Stromal cell of bone marrow (primary cell): ENCODE measurements at regions not wholly inside any gene's neighbourhood (a gene's known extent, or its start where the extent isn't known, plus 50 kb on each side); places are given as distances from the start of the nearest gene placed in this dataset.
A peak's percentile ranks its signal among the peaks of the same experiment; 100 is the strongest.

Experiments
- DNase-seq: peaks from one replicate; pipeline ENCODE4 v3.0.0-alpha.2; 2012; ENCODE audit warnings: low read depth

DNA sequence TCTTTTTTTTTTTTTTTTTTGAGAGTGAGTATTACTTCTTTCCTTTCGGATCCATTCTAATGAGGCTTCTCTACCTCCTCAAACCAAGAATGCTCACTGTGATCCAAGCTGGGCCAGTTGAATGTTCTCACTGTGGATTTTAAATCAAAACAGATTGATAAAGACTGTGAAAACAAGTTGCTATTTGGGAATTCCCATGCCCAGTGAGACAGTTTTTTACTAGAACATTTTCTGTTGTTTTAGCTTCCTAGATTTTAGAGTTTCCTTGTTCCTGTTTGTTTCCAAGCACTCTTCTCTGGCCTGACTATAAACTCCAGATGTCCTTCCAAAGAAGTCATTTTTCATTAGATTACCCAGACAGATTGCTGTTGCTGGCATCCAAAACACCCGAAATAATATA, 60.1 kb upstream of the GALNT15 start:
- DNase-seq, result no peak

DNA sequence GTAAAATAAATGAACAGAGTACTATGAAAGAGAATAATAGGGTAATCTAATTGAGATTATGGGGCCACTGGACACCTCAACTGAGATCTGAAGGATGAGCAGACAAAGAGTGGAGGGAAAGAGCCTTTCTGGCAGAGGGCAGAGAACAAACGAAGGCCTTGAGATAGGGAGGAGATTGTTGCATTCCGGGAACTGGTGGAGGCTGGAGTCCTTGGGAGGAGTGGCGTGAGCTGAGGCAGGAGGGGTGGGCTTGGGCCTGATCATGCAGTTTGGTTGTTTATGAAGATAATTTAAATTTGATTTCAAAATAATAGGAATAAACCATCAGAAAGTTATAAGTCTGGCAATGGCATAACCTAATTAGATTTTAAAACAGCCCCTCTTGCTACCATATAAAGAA, 59.5 kb upstream of the GALNT15 start:
- DNase-seq, result no peak

DNA sequence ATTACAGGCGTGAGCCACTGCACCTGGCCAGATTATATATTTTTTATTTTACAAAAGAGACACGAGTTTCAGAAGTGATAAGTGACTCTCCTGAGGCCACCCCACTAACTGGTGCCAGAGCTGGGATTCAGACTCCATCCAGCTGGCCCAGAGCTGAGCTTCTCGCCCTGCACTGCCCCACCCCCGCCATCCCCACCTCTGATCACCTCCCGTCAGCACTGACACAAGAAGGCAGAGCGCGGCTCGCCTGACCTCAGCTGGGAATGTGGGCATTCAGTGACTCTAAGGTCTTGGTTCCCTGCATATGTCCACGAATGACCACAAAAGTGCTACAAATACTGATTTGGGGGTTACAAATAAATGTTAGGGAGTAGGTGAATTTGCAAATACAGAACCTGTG, 56.1 kb upstream of the GALNT15 start:
- DNase-seq, result no peak

GRCh38 chr3:16119887-16120286, 54.6 kb upstream of the GALNT15 start:
- DNase-seq, result no peak

DNA sequence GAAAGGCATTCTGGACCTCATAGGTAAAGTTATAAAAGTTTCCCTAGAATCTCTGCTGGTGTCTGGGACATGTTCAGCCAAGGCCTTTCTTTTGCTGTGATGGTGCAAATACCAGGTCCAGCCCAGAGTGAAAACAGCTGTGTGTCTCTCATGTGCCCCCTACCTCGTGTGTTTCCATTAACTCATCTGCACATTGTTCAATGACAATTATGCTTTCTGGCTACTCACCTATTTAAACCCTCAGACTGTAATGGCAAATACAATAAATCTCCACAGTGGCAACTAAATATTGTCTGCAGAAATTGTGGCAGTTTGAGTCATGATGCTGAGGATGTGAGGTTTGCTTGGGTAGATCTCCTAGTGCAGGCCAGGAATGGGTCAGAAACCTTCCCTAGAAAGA, 53.1 kb upstream of the GALNT15 start:
- DNase-seq, result no peak

- DNase-seq, result no peak
These were observed 52.3 kb upstream of the GALNT15 start for GRCh38 chr3:16122155-16122554.

- no peak for DNase-seq
These were observed 51.8 kb upstream of the GALNT15 start for GRCh38 chr3:16122661-16123060.

- DNase-seq, result peak; percentile 98
These were observed 49.8 kb upstream of the GALNT15 start for GRCh38 chr3:16124636-16125035.
